Hippocampal formation (tissue), 2 donors: ENCODE measurements at regions not wholly inside any gene's neighbourhood (a gene's known extent, or its start where the extent isn't known, plus 50 kb on each side); places are given as distances from the start of the nearest gene placed in this dataset.
"Not testable (repeated sequence)": the region's sequence is repeated elsewhere in the genome, so short reads cannot be mapped to it uniquely, and the experiment has no call there.

ENCODE experiments used
- DNase-seq, 2 donors: peaks; one replicate each; lab custom pipeline; 2025; lab: John Stamatoyannopoulos, UW

DNA sequence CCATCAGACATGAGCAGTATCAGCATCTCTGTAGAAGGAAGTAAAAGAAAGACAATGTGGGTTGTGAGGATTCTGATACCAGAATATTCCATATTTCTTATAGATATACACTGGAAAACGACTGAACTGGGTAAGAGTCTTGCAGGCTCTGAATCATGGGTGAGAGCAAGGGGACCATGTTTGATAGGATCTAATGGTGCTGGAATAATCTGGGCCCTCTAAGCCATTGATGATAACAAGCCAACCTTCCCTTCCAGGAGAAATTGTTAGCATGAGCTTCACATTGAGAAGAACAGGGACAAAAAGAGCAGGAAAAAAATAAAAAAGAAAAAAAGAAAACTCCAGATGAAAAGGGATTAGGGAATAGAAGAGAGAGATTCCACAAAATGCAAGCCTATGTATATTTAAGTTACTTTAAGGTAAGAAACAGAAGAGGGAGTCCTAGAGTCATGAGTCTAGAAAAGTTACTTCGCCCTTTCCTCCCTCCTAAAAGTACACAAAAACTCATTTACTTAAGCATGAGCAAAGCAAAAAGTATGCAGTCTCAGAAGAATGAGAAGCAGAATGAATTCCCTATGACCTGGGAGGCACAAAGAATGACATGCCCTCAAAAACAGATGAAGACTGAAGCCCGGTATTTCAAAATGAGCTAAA is 181.9 kb downstream of the TMEM26 start:
- DNase-seq: no peak

DNA sequence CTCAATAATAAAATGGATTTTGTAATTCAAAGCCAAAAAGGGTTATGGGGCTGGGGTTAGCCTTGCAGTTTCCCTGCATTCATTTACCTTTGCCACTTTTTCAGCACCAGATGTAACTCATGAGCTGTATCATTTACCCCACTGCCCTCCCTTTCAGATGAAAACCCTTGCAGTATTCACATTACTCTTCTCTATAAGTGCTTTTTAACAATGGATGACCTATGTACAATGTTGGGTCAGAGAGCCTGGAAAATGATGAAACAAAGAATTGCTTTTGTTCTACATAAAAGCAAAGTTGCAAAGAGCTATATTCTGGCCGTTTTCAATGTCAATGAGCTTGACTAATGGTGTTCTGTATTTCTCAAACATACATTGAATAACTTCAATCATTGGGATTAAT is 189.7 kb downstream of the TMEM26 start:
- DNase-seq: no peak

DNA sequence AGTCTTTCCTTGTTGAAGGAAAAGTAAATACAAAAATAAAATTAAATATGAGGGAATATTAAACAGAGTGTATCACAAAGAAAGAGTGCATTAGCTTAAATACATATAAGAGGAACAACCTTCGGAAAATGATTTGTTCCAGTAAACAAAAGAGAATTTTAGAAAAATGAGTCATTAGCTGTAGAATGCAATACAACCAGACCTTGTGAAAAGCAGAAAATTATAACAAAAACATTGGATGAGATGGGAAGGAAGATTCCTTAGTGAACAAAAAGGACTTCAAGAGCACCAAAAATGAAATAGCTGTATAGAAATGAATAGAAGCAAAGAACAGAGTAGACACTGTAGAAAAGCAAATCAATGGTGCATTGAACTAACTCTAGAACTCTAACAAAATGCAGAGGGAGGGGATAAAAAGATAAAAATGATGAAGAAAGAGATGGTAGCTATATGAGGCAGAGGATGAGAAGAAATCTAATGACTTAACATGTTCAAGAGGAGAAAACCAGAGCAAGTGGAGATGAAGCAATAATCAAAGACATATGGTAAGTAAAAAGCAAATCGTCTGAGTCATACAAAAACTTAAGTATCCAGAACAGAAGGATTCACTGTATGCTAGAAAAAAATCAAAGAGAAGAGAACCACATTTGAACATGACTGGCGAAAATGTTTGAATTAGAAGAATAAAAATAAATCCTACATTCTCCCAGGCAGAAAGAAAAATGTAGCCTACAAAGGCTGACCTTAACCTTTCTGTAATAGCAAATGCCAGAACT is 190.5 kb downstream of the TMEM26 start:
- DNase-seq: no peak

DNA sequence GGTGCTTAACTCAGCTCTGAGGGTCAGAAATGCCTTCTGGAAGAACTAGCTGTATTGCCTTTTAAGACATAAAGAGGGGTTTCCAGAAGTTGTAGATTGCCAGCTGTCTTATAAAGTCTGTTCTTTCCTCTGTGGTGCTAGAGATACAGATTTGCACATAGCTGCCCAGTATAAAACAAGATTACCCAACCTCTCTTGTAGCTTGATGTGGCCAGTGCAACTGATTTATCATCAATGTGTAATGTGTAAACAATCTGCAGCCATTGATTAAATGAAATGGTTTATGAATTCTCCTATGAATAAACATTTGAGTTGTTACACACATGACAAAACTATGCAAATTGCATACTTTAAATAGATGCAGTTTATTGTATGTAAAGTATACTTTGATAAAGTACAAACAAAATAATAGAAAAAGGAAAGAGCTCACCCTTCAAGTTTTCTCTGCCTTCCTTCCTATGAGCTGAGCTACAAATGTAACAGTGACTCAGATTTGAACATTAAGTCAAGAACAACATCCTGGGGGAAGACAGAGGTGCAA is 195.2 kb downstream of the TMEM26 start:
- DNase-seq: no peak

DNA sequence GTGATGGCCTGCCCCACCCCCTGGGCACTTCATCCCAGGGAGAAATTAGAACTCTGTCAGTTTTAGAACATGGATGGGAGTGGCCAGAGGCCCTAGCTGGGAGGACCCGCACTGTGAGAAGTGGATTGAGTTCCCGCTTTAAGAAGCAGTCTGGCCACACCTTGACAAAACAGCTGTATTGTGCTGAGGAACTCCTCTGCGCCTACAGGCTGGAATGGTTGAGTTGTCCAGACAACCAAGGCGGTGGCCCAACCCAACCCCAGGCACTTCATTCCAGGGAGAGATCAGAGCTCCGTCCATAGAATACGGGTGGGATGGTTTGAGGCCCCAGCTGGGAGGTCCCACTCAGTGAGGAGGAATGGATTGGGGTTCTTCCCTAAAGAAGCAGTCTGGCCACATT is 196.0 kb downstream of the TMEM26 start:
- DNase-seq: no peak

DNA sequence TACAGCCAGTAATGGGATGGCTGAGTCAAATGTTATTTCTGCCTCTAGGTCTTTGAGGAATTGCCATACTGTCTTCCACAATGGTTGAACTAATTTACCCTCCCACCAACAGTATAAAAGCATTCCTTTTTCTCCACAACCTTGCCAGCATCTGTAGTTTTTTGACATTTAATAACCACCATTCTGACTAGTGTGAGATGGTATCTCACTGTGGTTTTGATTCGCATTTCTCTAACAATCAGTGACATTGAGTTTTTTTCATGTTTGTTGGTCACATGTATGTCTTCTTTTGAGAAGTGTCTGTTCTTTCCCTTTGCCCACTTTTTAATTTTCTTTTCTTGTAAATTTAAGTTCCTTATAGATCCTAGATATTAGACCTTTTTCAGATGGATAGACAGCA is 200.9 kb downstream of the TMEM26 start:
- not testable (repeated sequence) for DNase-seq

DNA sequence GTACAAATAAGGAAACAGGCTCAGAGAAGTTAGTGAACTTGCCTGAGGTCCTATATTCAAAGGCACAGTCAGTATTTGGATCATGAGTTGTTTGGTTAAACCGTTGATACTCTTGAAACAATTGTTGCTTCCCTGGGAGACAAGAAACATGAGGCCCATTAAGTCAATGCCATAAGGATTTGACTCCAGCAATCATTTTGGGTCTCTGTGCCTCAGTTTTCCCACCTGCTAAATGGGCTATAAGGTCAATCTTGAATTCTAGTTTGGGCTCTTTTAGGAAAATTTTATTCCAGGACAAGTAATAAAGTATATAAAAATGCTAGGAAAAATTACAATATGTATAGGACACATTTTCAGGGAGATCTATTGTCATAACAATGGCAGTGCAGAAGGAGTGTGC is 202.1 kb downstream of the TMEM26 start:
- DNase-seq: no peak

DNA sequence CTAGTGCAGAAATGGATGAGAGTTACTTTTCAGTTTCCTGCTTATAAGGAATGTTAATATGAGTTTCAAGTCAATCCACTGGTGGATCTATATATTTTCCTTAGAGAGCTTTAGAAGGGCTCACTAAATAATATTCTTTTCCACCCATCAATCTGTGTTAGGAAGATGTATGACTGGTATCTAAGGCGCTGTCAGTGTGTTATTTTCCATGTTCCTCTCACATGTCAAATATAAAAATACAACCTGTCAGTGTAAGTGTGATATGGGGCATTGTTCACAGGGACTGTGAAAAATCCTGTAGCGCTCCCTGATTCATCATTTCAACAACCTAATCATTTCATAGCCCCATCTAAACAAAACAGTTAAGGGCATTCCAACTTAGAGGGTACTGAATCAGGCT is 203.1 kb downstream of the TMEM26 start:
- no peak for DNase-seq

DNA sequence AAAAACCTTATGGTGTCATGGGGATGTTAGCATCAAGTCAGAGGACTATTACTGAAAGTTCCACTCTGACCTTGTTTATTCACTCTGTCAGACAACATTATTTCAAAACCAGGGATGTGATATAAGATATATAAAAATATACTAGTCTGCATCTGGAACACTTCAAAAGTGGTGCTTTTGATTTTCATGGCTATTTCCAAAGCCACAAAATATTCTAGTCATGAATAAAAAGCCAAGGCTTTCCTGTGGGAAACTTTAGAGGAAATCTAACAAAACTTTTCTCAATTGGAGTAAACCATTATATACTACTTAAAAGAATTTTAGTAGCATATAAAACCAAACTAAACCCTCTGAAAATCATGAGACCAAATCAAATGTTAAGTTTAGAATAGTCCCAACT is 205.2 kb downstream of the TMEM26 start:
- DNase-seq: no peak

DNA sequence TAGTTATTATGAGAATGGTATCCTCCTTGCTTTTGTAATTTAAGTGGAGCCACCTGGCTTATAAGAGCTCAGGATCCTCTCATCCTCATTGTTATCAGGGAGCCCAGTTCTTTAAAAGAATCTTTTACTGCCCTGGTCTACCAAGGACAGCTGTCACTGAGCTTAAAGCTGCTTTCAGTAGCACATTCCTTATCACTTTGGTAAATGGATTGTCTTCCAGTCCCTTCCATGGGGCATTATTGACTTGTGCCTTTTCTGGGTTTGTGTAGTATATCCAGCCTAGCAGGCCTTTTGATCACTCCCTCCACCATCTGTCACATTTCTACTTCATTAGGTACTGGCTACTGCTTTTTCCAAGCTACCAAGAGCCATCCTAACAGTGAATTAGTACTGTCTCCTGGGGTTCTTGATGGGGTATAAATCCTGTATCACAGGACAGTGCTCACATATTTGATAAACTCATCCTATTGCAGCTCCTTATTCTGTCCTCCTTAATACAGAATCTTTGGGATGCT is 208.9 kb downstream of the TMEM26 start:
- DNase-seq: no peak

DNA sequence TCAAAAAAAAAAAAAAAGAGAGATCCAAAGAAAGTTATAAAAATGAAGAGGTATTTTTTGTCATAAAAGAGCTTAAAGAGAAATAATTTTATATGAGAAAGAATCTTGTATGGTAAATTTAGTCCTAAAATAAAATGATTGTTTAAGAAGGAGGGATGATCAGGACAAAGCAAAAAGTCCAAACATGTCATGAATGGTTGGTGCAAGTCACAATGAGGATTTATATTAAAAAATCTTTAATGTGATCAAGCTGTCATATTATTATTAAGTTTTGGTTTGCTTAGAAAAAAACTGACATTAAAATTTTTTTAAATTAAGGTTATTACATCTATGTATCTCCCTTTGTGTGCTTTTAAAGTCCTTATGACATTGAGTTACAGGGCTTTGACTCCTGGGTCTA is 220.4 kb downstream of the TMEM26 start:
- no peak for DNase-seq

DNA sequence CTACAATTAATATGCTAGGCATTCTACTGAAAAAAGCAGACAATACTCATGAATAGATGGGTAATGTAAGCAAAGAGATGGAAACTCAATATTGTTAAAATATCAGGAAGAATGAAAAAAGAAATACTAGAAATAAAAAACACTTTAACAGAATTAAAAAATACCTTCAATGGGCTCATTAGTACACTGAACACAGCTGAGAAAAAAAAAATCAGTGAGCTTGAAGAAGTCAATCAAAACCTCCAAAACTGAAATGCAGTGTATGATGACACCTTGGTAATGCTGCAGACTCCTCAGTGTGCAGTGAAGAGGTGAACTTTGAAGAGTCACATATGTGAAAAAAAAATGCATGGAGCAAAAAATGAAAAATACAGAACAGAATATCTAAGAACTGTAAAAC is 227.2 kb downstream of the TMEM26 start:
- DNase-seq: no peak

DNA sequence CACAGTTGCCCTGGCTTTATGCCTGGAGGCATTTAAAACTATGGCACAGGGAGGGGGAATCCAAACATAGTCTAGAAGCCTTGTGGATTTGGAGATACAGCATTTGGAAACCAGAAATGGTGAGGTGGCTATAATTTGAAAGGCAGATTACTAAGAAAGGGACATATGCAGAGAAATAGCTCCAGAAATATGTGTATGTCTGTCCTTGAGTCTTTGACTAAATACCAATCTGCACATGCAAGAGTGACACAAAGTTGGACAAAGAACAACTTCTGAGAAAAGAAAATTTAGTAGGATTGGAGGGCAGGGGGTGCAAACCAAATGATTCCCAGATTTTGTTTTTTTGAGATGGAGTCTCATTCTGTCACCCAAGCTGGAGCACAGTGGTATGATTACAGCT is 229.6 kb downstream of the TMEM26 start:
- DNase-seq: no peak

DNA sequence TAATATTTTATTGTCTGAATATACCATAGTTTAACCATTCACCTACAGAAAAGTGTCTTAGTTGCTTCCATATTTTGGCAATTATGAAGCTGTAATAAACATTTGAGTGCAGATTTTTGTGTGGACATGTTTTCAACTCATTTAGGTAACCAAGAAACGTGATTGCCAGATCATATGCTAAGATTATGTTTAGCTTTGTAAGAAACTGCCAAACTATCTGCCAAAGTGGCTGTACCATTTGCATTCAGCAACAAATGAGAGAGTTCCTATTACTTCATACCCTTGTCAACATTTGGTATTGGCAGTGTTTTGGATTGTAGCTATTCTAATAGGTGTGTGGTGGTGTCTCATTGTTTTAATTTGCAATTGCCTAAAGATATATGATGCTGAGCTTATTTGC is 233.5 kb downstream of the TMEM26 start:
- DNase-seq: no peak

DNA sequence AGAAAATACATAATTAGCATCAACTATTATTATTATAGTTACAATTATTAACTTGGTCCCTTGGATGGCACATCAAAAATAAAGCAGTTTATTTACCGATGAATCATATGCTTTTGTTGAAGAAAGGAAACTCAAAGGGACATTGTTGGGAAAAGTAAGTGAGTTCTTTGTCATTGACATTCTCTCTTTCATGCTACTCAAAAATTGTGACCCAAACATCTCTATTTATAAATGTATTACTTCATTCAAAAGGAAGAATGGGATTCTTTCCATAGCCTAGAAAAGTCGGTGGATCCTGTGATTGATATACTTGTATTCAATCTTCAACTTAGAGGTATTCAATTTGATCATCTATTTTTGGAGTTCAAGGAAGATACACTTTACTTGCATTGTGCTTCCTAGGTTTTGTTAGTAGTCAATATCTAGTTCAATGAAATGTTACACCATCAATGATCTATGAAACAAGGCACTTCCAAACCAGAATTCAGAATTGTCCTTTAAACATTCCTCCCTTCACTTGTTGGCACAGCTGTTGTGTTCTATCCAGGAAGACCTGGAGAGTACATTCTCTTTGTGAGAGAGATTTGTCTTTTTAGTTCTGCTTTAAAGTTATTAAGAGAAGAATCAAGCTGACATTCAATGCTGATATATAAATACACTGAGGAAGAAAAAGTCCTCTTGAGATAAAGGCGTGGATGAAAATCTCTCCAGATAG is 235.2 kb downstream of the TMEM26 start:
- DNase-seq: no peak

DNA sequence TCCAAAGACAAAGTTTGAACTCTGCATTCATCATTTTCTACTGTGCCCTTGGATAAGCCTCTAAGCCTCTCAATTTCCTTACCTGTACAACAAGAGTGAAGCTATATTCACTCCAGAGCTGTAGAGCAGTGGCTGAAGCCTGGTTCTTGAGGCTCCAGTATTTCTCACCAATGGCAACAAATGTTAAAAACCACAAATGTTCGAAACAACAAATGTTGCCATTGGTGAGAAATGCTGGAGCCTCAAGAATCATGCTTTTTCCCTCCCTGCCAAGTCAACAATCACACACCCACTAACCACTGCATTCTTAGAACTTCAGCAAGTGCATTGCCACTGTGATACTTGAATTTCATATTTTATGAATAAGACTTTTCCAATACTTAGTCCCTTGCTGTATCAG is 237.9 kb downstream of the TMEM26 start:
- DNase-seq: no peak

DNA sequence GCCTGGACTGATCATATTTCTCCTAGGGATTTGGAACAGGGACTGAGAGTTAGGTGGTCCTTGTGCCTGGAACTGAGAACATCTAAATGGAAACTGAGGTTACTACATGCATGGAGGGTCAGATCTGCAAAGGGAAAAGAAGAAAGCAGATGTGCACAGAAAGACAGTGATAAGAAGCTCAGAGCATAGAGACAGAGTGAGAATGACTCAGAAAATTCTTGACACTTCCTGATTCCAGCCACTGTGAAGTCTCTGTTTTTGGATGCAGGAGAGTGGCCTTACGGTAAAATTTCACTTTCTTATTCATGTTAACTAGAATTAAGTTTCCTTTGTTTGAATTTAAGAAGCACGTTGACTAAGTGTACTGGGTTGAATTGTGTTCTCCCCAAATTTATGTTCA is 241.7 kb downstream of the TMEM26 start:
- DNase-seq: no peak

DNA sequence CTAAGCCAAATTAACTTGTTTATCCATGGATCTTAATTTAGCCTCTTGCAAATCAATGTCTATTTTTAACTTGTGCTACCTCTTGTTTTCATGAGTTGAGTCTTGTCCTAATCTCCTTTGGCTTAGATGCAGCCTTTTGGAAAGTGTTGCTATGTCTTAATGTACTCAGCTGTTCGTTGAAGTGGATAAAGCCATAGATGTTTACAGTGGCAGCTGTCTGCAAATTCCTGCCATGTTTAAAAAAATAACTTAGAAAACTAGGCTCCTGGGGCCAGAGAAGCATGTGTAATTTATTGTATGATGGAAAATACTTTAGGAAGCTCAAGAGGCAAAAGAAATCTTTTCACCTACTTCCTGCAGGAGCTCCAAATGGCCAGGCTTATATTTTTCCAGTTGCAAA is 253.1 kb upstream of the RHOBTB1 start:
- no peak for DNase-seq

DNA sequence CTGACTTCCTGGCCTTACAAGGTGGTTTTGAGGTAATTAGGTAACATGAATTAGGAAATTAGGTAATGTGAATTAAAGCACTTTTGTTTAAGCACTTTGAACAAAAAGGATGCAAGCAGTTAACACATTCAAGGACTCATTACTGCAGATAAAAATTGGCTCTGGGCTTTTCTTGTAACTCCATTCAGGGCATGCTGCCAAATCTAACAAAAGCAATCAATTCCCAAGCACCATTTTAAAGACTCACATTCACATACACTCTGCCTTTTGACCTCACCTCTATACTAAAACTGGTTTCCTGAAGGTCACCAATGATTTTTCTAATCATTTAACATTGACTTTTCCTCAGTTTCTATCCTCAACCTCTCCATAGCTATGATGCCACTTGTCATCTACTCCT is 251.2 kb upstream of the RHOBTB1 start:
- DNase-seq: no peak

DNA sequence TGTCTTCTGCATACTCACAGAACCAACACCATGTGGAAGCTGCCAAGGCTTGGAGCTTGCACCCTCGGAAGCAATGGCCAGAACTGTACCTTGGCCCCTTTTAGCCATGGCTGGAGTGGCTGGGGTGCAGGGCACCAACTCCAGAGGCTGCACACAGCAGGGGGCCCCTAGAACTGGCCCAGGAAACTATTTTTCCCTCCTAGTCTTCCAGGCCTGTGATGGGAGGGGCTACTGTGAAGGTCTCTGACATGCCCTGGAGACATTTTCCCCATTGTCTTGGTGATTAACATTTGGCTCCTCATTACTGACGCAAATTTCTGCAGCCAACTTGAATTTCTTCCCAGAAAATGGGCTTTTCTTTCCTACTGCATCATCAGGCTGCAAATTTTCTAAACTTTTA is 248.6 kb upstream of the RHOBTB1 start:
- DNase-seq: not testable (repeated sequence)

DNA sequence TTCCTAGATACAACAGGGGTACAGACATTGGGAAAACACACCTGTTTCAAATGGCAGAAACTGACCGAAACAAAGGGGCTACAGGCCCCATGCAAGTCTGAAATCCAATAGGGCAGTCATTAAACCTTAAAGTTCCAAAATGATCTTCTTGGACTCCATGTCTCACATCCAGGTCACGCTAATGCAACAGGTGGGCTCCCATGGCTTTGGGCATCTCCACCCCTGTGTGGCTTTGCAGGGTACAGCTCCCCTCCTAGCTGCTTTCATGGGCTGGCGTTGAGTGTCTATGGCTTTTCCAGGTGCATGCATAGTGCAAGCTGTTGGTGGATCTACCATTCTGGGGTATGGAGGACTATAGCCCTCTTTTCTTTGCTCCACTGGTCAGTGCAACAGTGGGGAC is 248.1 kb upstream of the RHOBTB1 start:
- no peak for DNase-seq

DNA sequence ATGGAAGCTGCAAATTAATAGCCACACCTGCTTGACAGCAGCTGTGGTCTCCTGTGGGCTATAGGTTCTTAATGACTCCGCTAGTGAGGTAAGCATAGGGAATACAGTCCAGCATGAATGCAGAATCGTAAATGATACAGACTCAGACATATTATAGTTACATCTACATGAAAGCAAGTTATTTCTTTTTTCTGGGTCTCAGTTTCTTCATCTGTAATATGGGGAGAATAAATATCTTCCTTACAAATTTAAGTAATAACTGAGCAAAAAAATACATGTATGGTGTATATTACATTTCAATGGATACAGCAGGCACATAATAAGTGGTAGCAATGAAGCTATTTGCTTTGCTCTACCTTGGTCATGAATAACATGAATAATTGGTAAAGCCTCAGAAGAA is 245.9 kb upstream of the RHOBTB1 start:
- no peak for DNase-seq

DNA sequence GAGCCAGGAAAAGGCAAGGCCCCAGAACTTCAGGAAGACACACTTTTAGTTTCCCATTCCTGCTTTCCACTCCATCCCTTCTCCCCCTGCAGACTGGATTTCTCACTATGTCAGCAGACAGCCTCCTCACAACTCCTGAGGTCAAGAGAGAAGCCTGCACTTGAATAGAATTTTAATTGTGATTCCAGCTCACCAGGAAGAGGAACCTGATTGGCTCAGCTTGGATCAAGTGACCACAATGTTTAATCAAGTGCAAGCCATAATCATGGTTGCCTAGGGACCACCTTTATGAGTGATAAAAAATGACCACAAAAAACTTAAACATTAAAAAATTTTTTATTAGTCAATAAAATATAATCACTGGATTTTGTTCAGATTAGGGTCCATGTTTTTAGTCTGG is 244.7 kb upstream of the RHOBTB1 start:
- no peak for DNase-seq
